ENCODE measurements at regions not wholly inside any gene's neighbourhood (a gene's known extent, or its start where the extent isn't known, plus 50 kb on each side); places are given as distances from the start of the nearest gene placed in this dataset.

DNA sequence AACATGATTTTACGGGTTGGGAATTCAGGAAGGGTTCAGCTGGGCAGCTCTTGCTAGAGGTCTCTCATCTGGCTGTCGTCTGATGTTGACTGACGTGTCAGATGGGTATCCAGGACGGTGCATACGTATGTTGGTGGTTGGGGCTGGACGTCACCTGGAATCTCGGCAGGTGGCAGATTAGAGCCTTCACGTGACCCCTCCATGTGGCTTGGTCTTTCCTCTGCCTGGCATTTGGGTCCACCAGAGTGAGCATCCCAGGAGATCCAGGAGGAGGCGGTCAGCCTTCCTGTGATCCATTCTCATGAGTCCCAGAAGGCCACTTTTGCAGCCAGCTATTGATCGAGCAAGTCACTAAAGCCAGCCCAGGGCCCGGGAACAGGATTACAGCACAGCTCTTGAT lies 202.7 kb downstream of the FOXL1 start:
- H3K4me3 Mint-ChIP-seq = no peak overlapping the region
- no peaks in the 10 kb centered on the region for H3K4me1 Mint-ChIP-seq (ENCODE audit: low read depth)
- H3K27me3 Mint-ChIP-seq = peaks cover 4% of the 10 kb centered on the region
- no peaks in the 10 kb centered on the region for H3K9me3 Mint-ChIP-seq
- intact Hi-C loops (cut with micrococcal nuclease) = no loop called here
- POLR2A ChIA-PET = no interaction called here
- CTCF ChIA-PET = no interaction called here
- H3K27ac Mint-ChIP-seq = no peak overlapping the region
- no peaks in the 10 kb centered on the region for H3K36me3 Mint-ChIP-seq
- DNase-seq = no peak

DNA sequence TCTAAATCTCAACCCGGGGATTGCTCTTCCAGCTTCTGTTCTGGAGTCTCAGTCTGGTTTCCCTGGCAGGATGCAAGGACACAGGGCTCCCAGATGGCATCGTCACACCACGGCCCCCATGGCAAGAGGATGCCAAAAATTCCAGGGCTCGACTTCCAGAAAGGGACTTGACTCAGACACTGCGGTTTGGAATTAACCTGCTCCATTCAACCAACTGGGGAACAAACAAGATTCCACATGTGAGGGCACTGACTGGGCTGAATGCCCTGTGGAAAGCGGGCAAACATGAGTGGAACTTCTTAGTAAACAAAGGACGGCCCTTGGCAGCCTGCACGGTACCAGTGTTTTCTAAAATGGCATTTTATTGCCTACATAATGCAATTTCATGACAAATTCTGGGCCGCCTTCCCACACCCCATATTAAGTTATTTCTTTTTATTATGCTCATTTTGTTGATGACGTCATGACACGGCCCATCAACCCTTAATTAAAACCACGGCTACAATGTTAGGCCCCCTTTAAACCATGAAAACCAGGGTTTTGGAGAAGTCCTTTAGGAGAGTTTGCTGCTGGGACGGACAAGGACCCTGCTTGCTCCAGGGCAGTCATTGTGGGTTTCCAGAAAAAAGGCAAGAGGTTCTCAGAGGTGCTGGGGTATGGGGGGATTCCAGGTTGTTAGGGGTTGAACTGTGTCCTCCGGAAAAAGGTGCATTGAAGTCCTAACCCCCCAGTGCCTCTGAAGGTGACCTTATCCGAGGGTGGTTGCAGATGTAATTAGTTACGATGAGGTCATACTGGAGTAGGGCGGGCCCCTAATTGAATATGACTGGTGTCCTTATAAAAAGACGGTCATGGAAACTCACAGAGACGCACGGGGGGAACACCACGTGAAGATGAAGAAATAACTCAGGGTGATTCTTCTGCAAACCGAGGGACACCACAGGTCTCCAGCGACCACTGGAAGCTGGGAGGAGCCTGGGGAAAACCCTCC lies 205.6 kb downstream of the FOXL1 start:
- no peak for DNase-seq
- Mint-ChIP-seq H3K9me3 (no peaks in the 10 kb centered on the region), H3K36me3 (no peaks in the 10 kb centered on the region), H3K27me3 (peaks cover 4% of the 10 kb centered on the region), H3K4me3 (no peak overlapping the region), H3K4me1 (ENCODE audit: low read depth) (no peaks in the 10 kb centered on the region), H3K27ac (no peak overlapping the region)
- CTCF ChIA-PET = no interaction called here
- intact Hi-C loops (cut with micrococcal nuclease) = no loop called here
- POLR2A ChIA-PET = no interaction called here

DNA sequence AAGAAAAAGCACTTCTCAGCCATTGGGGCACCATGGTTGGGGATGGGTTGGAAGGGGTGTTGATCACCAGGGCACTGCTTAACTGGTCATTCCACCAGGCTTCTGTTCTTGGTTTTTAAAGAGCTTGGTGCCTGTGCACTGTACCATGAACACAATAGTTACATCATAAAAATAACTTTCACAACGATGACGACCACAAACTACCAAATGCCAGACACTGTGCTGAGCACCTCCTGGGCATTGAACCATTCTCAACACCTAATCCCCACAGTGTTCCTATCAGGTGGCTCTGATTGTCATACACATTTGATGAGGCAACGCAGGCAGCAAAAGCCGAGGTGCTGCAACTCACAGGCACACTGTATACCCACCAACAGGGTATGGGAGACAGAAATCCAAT lies 208.0 kb downstream of the FOXL1 start:
- Mint-ChIP-seq H3K9me3 (no peaks in the 10 kb centered on the region), H3K27ac (no peak overlapping the region), H3K4me1 (ENCODE audit: low read depth) (no peaks in the 10 kb centered on the region), H3K27me3 (peaks cover 2% of the 10 kb centered on the region), H3K36me3 (no peaks in the 10 kb centered on the region), H3K4me3 (no peak overlapping the region)
- POLR2A ChIA-PET = no interaction called here
- CTCF ChIA-PET = no interaction called here
- intact Hi-C loops (cut with micrococcal nuclease) = no loop called here
- DNase-seq = no peak

DNA sequence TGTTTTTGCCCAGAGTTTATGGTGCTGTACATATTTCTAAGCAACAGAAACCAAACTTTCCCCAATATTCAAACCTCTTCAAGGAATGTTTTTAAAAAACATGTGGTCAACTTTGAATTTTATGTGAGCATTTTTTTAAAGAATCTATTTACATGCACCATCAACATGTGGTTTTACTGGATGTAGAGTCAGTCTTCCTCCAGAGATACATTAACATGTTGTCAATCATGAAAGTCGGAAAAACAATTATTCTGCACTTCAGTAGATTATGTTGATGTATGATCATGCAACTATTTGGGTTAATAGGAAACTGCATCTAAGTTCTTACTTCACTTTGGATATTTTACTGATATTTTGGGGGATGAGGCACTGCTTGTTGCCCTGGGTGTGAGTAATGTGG lies 208.6 kb downstream of the FOXL1 start:
- intact Hi-C loops (cut with micrococcal nuclease) = no loop called here
- H3K4me1 Mint-ChIP-seq (ENCODE audit: low read depth) = no peaks in the 10 kb centered on the region
- CTCF ChIA-PET = no interaction called here

DNA sequence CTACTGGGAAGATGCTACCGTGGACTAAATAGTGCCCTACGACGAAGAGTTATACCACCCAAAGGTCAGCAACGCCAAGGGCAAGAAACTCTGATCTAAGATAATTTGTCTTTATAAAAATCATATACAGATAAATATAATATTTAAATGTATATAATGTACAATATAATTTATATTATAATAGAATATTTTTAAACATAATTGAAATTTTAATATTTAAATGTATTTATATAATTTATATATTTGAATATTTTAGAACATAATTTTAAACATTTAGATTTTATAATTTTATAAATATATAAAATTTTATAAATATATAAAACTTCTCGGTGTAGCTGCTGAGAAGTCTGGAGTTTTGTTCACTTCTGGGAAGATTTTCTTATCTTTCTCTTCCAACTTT lies 209.2 kb downstream of the FOXL1 start:
- Mint-ChIP-seq H3K9me3 (no peaks in the 10 kb centered on the region), H3K4me1 (ENCODE audit: low read depth) (no peaks in the 10 kb centered on the region), H3K4me3 (no peak overlapping the region), H3K27me3 (peaks cover 2% of the 10 kb centered on the region), H3K27ac (no peak overlapping the region), H3K36me3 (no peaks in the 10 kb centered on the region)
- POLR2A ChIA-PET = no interaction called here
- intact Hi-C loops (cut with micrococcal nuclease) = no loop called here
- DNase-seq = no peak
- CTCF ChIA-PET = no interaction called here

More for the DNA sequence above, 208.6 kb downstream of the FOXL1 start:
- Mint-ChIP-seq H3K9me3 (no peaks in the 10 kb centered on the region), H3K27me3 (peaks cover 2% of the 10 kb centered on the region), H3K36me3 (no peaks in the 10 kb centered on the region), H3K27ac (no peak overlapping the region), H3K4me3 (no peak overlapping the region)
- DNase-seq = no peak
- POLR2A ChIA-PET = no interaction called here

DNA sequence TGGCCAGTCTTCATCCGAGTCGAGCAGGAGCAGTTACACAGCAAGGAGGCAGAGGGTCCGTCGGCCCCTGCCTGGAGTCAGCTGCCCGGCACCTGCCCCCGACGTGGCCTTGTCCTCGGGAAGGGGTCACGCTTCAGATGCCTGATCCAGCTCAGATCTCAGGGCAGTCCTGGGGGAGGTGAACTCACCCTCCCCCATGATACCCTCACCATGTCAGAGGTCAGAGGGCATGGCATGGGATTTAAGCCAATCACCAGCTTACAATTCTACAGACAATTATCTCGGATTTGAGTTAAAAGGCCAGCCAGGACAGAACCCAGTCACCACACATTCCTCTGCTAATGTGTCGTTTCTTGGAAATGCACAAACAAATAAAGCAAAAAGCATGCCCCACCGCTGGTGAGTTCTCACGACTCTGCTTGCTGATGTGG lies 211.3 kb downstream of the FOXL1 start:
- H3K9me3 Mint-ChIP-seq = no peaks in the 10 kb centered on the region
- CTCF ChIA-PET = no interaction called here

DNA sequence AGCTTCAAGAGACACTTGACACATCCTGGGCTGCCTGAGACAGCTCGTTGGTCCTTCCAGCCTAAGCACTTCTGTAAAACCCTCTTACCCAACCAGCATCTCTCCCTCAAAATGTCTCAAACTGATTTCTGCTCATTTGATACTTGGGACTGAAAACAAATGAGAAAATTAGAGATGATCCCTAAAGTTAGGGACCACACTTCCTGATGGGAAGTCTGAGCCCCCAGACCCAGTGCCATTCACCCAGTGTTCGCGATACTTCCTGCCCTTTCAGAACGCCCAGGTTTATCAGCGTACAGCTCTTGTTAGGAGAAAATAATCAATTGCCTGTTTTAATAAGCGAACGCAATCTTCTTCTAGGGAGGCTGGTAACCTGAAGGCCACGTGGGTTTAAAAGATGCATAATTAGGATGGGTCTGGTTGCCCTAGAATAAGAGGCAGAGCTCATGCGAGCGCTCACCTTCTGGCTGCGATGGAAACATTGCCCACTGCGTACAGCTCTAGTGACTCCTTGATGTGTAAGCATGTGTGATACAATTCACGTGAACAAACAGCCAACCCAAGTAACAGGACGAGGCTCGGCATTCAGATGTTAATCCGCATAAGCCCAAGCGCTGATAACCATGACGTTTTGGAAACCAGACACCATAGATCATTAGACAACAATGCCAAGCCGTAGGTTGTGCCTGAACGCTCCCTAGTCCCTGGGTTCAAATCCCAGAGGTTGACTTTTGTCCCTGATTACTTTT lies 213.1 kb downstream of the FOXL1 start:
- H3K4me1 Mint-ChIP-seq (ENCODE audit: low read depth) = no peaks in the 10 kb centered on the region
- ChIA-PET POLR2A (no interaction called here), CTCF (no interaction called here)
- intact Hi-C loops (cut with micrococcal nuclease) = no loop called here
- no peak for DNase-seq
- no peaks in the 10 kb centered on the region for H3K9me3 Mint-ChIP-seq
- H3K4me3 Mint-ChIP-seq = no peak overlapping the region
- H3K27me3 Mint-ChIP-seq = peaks cover 2% of the 10 kb centered on the region
- no peak overlapping the region for H3K27ac Mint-ChIP-seq
- H3K36me3 Mint-ChIP-seq = no peaks in the 10 kb centered on the region

More for the DNA sequence above, 211.3 kb downstream of the FOXL1 start:
- POLR2A ChIA-PET = no interaction called here
- no peak overlapping the region for H3K27ac Mint-ChIP-seq
- intact Hi-C loops (cut with micrococcal nuclease) = no loop called here
- peaks cover 2% of the 10 kb centered on the region for H3K27me3 Mint-ChIP-seq
- no peak overlapping the region for H3K4me3 Mint-ChIP-seq
- H3K36me3 Mint-ChIP-seq = no peaks in the 10 kb centered on the region
- no peak for DNase-seq
- no peaks in the 10 kb centered on the region for H3K4me1 Mint-ChIP-seq (ENCODE audit: low read depth)

DNA sequence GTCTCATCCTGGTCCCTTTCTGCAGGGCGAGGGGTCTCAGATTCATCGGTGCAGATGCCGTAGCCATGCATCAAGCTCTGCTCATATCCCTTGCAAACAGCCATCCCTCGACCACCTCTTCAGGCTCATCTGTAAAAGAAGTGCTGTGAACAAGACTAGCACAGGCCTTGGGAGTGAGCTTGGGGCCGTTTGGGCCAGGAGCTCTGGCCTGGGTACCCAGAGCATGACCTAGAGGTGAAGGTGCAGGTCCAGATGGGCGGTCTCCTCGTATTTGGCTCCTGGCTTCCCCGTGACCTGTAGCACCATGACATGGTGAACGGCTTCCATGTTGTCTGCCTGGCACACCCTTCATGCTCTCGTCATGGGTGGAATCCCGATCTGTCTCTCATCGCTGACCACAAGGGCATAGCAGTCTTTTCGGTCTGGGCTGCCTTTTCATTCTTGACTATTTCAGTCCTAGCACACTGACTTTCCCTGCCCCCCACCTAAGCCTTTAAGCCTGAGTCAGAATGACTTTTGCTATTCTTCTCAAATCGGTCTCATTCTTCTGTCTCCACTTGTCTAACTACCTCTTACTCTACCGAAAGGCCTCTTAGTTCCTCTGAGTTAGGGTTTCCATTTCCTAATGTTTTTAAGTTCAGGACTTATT lies 216.0 kb downstream of the FOXL1 start:
- Mint-ChIP-seq H3K9me3 (no peaks in the 10 kb centered on the region), H3K36me3 (no peaks in the 10 kb centered on the region), H3K27ac (no peak overlapping the region), H3K4me1 (ENCODE audit: low read depth) (no peaks in the 10 kb centered on the region), H3K4me3 (no peak overlapping the region), H3K27me3 (peaks cover 8% of the 10 kb centered on the region)
- POLR2A ChIA-PET = no interaction called here
- no peak for DNase-seq
- intact Hi-C loops (cut with micrococcal nuclease) = no loop called here
- CTCF ChIA-PET = no interaction called here

DNA sequence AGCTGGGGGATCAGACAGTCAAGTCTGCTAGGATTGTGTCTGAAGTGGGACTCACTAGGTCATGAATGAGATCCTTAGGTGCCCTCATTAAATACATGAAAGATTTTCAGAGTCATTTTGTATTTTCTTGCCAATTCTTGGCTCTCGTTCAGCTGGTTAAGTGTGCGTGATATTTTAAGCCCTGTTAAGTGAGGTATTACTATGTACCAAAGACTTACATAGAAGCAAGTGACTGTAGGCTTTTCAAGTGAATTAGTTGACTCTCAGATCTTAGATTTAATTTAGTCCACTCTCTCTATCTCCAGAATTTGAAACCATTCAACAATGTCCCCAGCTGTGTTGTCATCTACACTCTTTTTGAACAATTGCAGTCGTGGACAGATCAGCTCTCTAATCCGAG lies 219.4 kb downstream of the FOXL1 start:
- Mint-ChIP-seq H3K36me3 (no peaks in the 10 kb centered on the region), H3K27ac (no peak overlapping the region), H3K27me3 (peaks cover 11% of the 10 kb centered on the region), H3K4me3 (no peak overlapping the region), H3K9me3 (no peaks in the 10 kb centered on the region), H3K4me1 (ENCODE audit: low read depth) (no peaks in the 10 kb centered on the region)
- DNase-seq = no peak
- CTCF ChIA-PET = no interaction called here
- intact Hi-C loops (cut with micrococcal nuclease) = no loop called here
- POLR2A ChIA-PET = no interaction called here

DNA sequence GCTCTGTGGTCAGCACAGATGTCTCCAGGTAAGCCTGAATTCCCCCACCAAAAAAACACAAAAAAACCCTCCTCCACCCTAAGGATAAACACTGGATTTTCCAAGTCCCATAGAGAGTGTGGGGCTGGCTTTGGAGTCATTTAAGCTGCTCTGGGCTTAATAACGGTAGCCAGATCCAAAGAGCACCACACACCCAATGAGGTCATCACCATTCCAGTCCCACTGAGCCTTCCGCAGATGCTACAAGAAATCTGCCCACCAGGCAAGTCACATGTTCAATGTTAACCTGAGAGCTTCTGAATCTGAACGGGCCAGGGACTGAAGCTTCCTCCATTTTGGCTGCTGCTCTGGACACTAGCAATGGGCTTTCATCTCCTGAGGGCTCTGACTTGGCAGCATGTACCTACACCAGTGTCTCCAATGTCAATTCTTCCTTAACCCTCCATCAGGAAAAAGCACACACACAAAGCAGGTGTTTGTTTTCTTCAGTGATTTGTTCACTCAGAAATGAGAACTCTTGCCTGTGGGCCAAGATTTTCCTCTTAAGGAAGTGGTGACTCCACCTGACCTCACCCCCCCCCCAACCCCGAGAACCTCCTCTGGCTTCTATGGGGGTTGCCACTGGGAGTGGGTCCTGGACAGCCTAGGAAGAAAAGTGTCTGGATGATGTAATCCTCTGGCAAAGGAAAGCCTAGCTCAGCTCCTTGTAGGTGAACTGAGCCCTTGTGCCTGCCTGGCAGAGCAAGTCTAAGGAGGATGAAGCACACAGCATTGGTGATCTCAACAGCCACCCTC lies 220.1 kb downstream of the FOXL1 start:
- H3K27me3 Mint-ChIP-seq = peaks cover 11% of the 10 kb centered on the region
- H3K4me1 Mint-ChIP-seq (ENCODE audit: low read depth) = no peaks in the 10 kb centered on the region
- no peak for DNase-seq
- no peaks in the 10 kb centered on the region for H3K9me3 Mint-ChIP-seq
- ChIA-PET CTCF (no interaction called here), POLR2A (no interaction called here)
- no peak overlapping the region for H3K27ac Mint-ChIP-seq
- no peaks in the 10 kb centered on the region for H3K36me3 Mint-ChIP-seq
- H3K4me3 Mint-ChIP-seq = no peak overlapping the region
- intact Hi-C loops (cut with micrococcal nuclease) = no loop called here

DNA sequence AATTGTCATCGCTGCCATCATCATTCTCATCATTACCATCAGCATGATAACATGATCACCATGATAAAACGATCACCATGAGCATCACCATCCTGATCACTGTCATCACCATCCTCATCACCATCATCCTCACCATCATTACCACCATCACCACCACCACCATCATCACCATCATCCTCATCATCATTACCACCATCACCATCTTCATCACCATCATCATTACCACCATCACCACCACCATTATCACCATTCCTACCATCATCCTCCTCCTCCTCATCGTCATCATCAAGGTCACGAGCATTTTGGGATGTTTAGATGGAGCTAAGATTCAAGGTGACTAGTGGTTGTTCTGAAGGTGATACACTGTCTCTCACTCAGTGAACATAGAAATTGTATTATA lies 221.0 kb downstream of the FOXL1 start:
- Mint-ChIP-seq H3K4me1 (ENCODE audit: low read depth) (no peaks in the 10 kb centered on the region), H3K9me3 (no peaks in the 10 kb centered on the region), H3K36me3 (no peaks in the 10 kb centered on the region), H3K4me3 (no peak overlapping the region), H3K27me3 (peaks cover 13% of the 10 kb centered on the region), H3K27ac (no peak overlapping the region)
- DNase-seq = no peak
- intact Hi-C loops (cut with micrococcal nuclease) = no loop called here
- ChIA-PET POLR2A (no interaction called here), CTCF (no interaction called here)

DNA sequence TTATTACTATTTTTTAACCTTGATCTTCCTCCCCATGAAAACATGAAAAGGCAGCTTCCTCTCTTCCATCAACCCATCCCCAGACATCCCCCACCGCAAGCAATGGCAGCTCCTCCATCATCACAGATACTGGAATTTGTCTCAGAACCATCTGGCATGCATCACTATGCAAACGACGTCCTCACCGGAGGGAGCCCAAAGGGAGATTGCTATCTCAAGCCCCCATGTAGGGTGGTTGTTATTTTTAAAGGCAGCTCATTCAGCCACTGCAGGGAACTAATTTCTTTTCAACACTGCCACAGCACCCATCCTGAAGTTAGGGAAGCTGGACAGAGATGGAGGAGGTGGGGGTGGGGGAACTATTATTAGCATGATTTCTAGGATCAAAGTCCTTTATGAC lies 222.5 kb downstream of the FOXL1 start:
- intact Hi-C loops (cut with micrococcal nuclease) = no loop called here
- CTCF ChIA-PET = no interaction called here
- Mint-ChIP-seq H3K4me1 (ENCODE audit: low read depth) (no peaks in the 10 kb centered on the region), H3K4me3 (no peak overlapping the region), H3K9me3 (no peaks in the 10 kb centered on the region), H3K36me3 (no peaks in the 10 kb centered on the region), H3K27me3 (peaks cover 16% of the 10 kb centered on the region), H3K27ac (no peak overlapping the region)
- no peak for DNase-seq
- POLR2A ChIA-PET = no interaction called here
